Mucosa of rectum (tissue), 2 donors: ENCODE measurements at regions not wholly inside any gene's neighbourhood (a gene's known extent, or its start where the extent isn't known, plus 50 kb on each side); places are given as distances from the start of the nearest gene placed in this dataset.
"Not testable (repeated sequence)": the region's sequence is repeated elsewhere in the genome, so short reads cannot be mapped to it uniquely, and the experiment has no call there.

Experiments
- H3K27ac ChIP-seq, 2 donors: one replicate each; pipeline ENCODE4 v1.7.0; 2013; ENCODE audit warnings: inconsistent platforms in 2 of 2, low read depth in 2 of 2, low read length in 2 of 2
- H3K27me3 ChIP-seq, 2 donors: one replicate each; pipeline ENCODE4 v1.7.0; 2013; ENCODE audit warnings: low read length in 2 of 2; ENCODE audit not compliant: control insufficient read depth in 2 of 2, insufficient read depth in 2 of 2
- H3K36me3 ChIP-seq, 2 donors: one replicate each; pipeline ENCODE4 v1.7.0; 2013; ENCODE audit warnings: low read length in 2 of 2; ENCODE audit not compliant: control insufficient read depth in 2 of 2, insufficient read depth in 2 of 2
- H3K4me1 ChIP-seq, 2 donors: one replicate each; pipeline ENCODE4 v1.7.0; 2013; ENCODE audit warnings: low read length in 2 of 2, mild to moderate bottlenecking in 1 of 2; ENCODE audit not compliant: control insufficient read depth in 2 of 2, insufficient read depth in 2 of 2
- H3K4me3 ChIP-seq, 2 donors: one replicate each; pipeline ENCODE4 v1.7.0; 2013; ENCODE audit warnings: low read length in 2 of 2
- H3K9ac ChIP-seq, 2 donors: one replicate each; pipeline ENCODE4 v1.7.0; 2013; ENCODE audit warnings: low read length in 2 of 2, low read depth in 1 of 2, mild to moderate bottlenecking in 1 of 2
- H3K9me3 ChIP-seq, 2 donors: one replicate each; pipeline ENCODE4 v1.7.0; 2013; ENCODE audit warnings: low read length in 2 of 2; ENCODE audit not compliant: control insufficient read depth in 2 of 2
- donor health status: healthy.
- donor health status: Normal muscosa, but diverticular disease.

GRCh38 chr2:234364661-234365060, 132.2 kb downstream of the ARL4C start:
- no peaks in the 10 kb centered on the region for H3K9me3 ChIP-seq
- no peak overlapping the region for H3K4me3 ChIP-seq
- H3K36me3 ChIP-seq, result no peaks in the 10 kb centered on the region
- H3K27ac ChIP-seq, result no peak overlapping the region
- no peak overlapping the region for H3K9ac ChIP-seq
- peaks cover 0 to 14% of the 10 kb centered on the region in 2 donors for H3K4me1 ChIP-seq
- no peaks in the 10 kb centered on the region for H3K27me3 ChIP-seq

GRCh38 chr2:234363647-234364294, 133.1 kb downstream of the ARL4C start:
- H3K4me3 ChIP-seq, result no peak overlapping the region
- H3K9ac ChIP-seq, result no peak overlapping the region
- H3K36me3 ChIP-seq, result no peaks in the 10 kb centered on the region
- peaks cover 0 to 14% of the 10 kb centered on the region in 2 donors for H3K4me1 ChIP-seq
- no peaks in the 10 kb centered on the region for H3K27me3 ChIP-seq
- no peak overlapping the region for H3K27ac ChIP-seq
- H3K9me3 ChIP-seq, result no peaks in the 10 kb centered on the region

- peaks cover 0 to 7% of the 10 kb centered on the region in 2 donors for H3K4me1 ChIP-seq
- no peaks in the 10 kb centered on the region for H3K36me3 ChIP-seq
- no peak overlapping the region for H3K9ac ChIP-seq
- H3K4me3 ChIP-seq, result no peak overlapping the region
- no peaks in the 10 kb centered on the region for H3K27me3 ChIP-seq
- H3K9me3 ChIP-seq, result no peaks in the 10 kb centered on the region
- H3K27ac ChIP-seq, result no peak overlapping the region
Measured at GRCh38 chr2:234363011-234363487, 133.8 kb downstream of the ARL4C start.

GRCh38 chr2:234360313-234360975, 136.4 kb downstream of the ARL4C start:
- H3K9ac ChIP-seq, H3K4me3 ChIP-seq, H3K36me3 ChIP-seq, H3K4me1 ChIP-seq, H3K27ac ChIP-seq, H3K9me3 ChIP-seq, H3K27me3 ChIP-seq: not testable (repeated sequence)

GRCh38 chr2:234357666-234358065, 139.2 kb downstream of the ARL4C start:
- no peak overlapping the region for H3K4me3 ChIP-seq
- H3K4me1 ChIP-seq, result no peaks in the 10 kb centered on the region
- no peak overlapping the region for H3K27ac ChIP-seq
- H3K9ac ChIP-seq, result no peak overlapping the region
- no peaks in the 10 kb centered on the region for H3K9me3 ChIP-seq
- no peaks in the 10 kb centered on the region for H3K27me3 ChIP-seq
- no peaks in the 10 kb centered on the region for H3K36me3 ChIP-seq

- no peaks in the 10 kb centered on the region for H3K9me3 ChIP-seq
- no peaks in the 10 kb centered on the region for H3K36me3 ChIP-seq
- no peak overlapping the region for H3K4me3 ChIP-seq
- H3K9ac ChIP-seq, result no peak overlapping the region
- no peaks in the 10 kb centered on the region for H3K4me1 ChIP-seq
- no peaks in the 10 kb centered on the region for H3K27me3 ChIP-seq
- H3K27ac ChIP-seq, result no peak overlapping the region
Measured at GRCh38 chr2:234355808-234356365, 141.0 kb downstream of the ARL4C start.

- no peaks in the 10 kb centered on the region for H3K27me3 ChIP-seq
- no peaks in the 10 kb centered on the region for H3K36me3 ChIP-seq
- H3K4me1 ChIP-seq, result no peaks in the 10 kb centered on the region
- H3K9ac ChIP-seq, result no peak overlapping the region
- H3K9me3 ChIP-seq, result no peaks in the 10 kb centered on the region
- H3K4me3 ChIP-seq, result no peak overlapping the region
- H3K27ac ChIP-seq, result no peak overlapping the region
Measured at GRCh38 chr2:234355021-234355720, 141.7 kb downstream of the ARL4C start.

- no peaks in the 10 kb centered on the region for H3K27me3 ChIP-seq
- H3K36me3 ChIP-seq, result no peaks in the 10 kb centered on the region
- H3K9me3 ChIP-seq, result no peaks in the 10 kb centered on the region
- no peak overlapping the region for H3K9ac ChIP-seq
- no peak overlapping the region for H3K27ac ChIP-seq
- no peak overlapping the region for H3K4me3 ChIP-seq
- no peaks in the 10 kb centered on the region for H3K4me1 ChIP-seq
Measured at GRCh38 chr2:234352270-234352669, 144.6 kb downstream of the ARL4C start.

- H3K27me3 ChIP-seq, H3K4me1 ChIP-seq, H3K9me3 ChIP-seq, H3K27ac ChIP-seq, H3K9ac ChIP-seq, H3K36me3 ChIP-seq, H3K4me3 ChIP-seq: not testable (repeated sequence)
Measured at GRCh38 chr2:234351866-234352265, 145.0 kb downstream of the ARL4C start.

GRCh38 chr2:234348081-234348480, 148.8 kb downstream of the ARL4C start:
- H3K27me3 ChIP-seq, result no peaks in the 10 kb centered on the region
- no peaks in the 10 kb centered on the region for H3K4me1 ChIP-seq
- H3K9me3 ChIP-seq, result no peaks in the 10 kb centered on the region
- no peak overlapping the region for H3K27ac ChIP-seq
- H3K9ac ChIP-seq, result no peak overlapping the region
- no peaks in the 10 kb centered on the region for H3K36me3 ChIP-seq
- no peak overlapping the region for H3K4me3 ChIP-seq
